B cell (primary cell): ENCODE measurements at regions not wholly inside any gene's neighbourhood (a gene's known extent, or its start where the extent isn't known, plus 50 kb on each side); places are given as distances from the start of the nearest gene placed in this dataset.

Experiments used
- ATAC-seq: fragments of 200-7000 bp; cut with Tn5 transposase; one replicate; pipeline ENCODE4 v1.10.0; 2021; ENCODE audit warnings: low read depth, mild to moderate bottlenecking, moderate number of reproducible peaks, moderate library complexity
- CTCF ChIA-PET: fragments of 350-600 bp; sonication (Branson Sonifier 250); formaldehyde crosslinking; loops from one replicate; lab custom pipeline; 2021; ENCODE audit warnings: antibody characterized with exemption, inconsistent platforms; lab: Charles Lee
- POLR2A ChIA-PET: fragments of 350-600 bp; sonication (Branson Sonifier 250); formaldehyde crosslinking; loops from one replicate; lab custom pipeline; 2021; ENCODE audit warnings: antibody characterized with exemption; lab: Charles Lee
- DNase-seq: peaks from one replicate; pipeline ENCODE4 v3.0.0; 2013
- H2AFZ ChIP-seq: 2 replicates; pipeline ENCODE4 v1.6.1; 2012; ENCODE audit warnings: mild to moderate bottlenecking, low read depth, low read length; ENCODE audit not compliant: insufficient read depth, poor library complexity, severe bottlenecking
- H3K27ac ChIP-seq, 2 donors: 1 replicate in 1 of 2; 2 replicates in 1 of 2; pipeline ENCODE4 v1.5.1; 2012 to 2013; ENCODE audit warnings: low read length in 2 of 2, mild to moderate bottlenecking in 2 of 2, moderate library complexity in 1 of 2
- H3K27me3 ChIP-seq, 4 experiments: fragments of 200-600 bp in 1 of 4; sonication (generic) in 1 of 4; replicated peaks in 1 of 4; 1 replicate in 2 of 4; 2 replicates in 2 of 4; pipeline versions ENCODE4 v1.6.1 to v1.7.0; 2013 to 2016; ENCODE audit warnings: low read length in 3 of 4, mild to moderate bottlenecking in 2 of 4, mixed read lengths in 1 of 4, moderate library complexity in 1 of 4; ENCODE audit not compliant: insufficient read depth in 4 of 4, control insufficient read depth in 3 of 4; ENCODE audit errors: control extremely low read depth in 1 of 4
- H3K36me3 ChIP-seq, 2 experiments: replicated peaks in 1 of 2; 1 replicate in 1 of 2; 2 replicates in 1 of 2; pipeline versions ENCODE4 v1.6.1 to v1.7.1; 2013; ENCODE audit warnings: low read length in 1 of 2; ENCODE audit not compliant: insufficient read depth in 2 of 2, control insufficient read depth in 1 of 2; ENCODE audit errors: control extremely low read depth in 1 of 2, extremely low read depth in 1 of 2
- H3K4me1 ChIP-seq, 2 donors: fragments of 200-600 bp in 1 of 2; sonication (generic) in 1 of 2; 1 replicate in 1 of 2; 2 replicates in 1 of 2; pipeline versions ENCODE4 v1.5.1 to v1.6.1; 2013 to 2017; ENCODE audit warnings: low read length in 2 of 2; ENCODE audit not compliant: control insufficient read depth in 2 of 2, insufficient read depth in 2 of 2
- H3K4me2 ChIP-seq: replicated peaks from 2 replicates; pipeline ENCODE3; 2012; ENCODE audit warnings: mild to moderate bottlenecking, low read depth, low read length; ENCODE audit not compliant: poor library complexity, severe bottlenecking
- H3K4me3 ChIP-seq, 5 experiments: fragments of 200-600 bp in 1 of 5; sonication (generic) in 1 of 5; 1 replicate in 3 of 5; 2 replicates in 2 of 5; pipeline versions ENCODE4 v1.5.1 to v1.7.0; 2011 to 2016; ENCODE audit warnings: low read length in 4 of 5, mild to moderate bottlenecking in 4 of 5, low read depth in 2 of 5, control low read depth in 1 of 5, moderate library complexity in 1 of 5; ENCODE audit not compliant: insufficient read depth in 1 of 5; ENCODE audit errors: control extremely low read depth in 1 of 5, extremely low read depth in 1 of 5
- H3K79me2 ChIP-seq: fragments of 200-600 bp; sonication (generic); one replicate; pipeline ENCODE4 v1.6.0; 2016; ENCODE audit warnings: low read length; ENCODE audit not compliant: control insufficient read depth, insufficient read depth
- H3K9ac ChIP-seq: fragments of 200-600 bp; sonication (generic); 2 replicates; pipeline ENCODE4 v1.6.1; 2017; ENCODE audit warnings: mild to moderate bottlenecking, low read length, moderate library complexity
- H3K9me3 ChIP-seq, 3 donors: one replicate each; pipeline versions ENCODE4 v1.6.1 to v1.7.1; 2013; ENCODE audit warnings: low read length in 2 of 3; ENCODE audit not compliant: control insufficient read depth in 2 of 3, insufficient read depth in 1 of 3; ENCODE audit errors: control extremely low read depth in 1 of 3
- H4K20me1 ChIP-seq: 2 replicates; pipeline ENCODE4 v1.6.0; 2012; ENCODE audit warnings: mild to moderate bottlenecking, low read length; ENCODE audit not compliant: insufficient read depth, control insufficient read depth, poor library complexity, severe bottlenecking
- H3K27ac Mint-ChIP-seq: one replicate; pipeline ENCODE4 v1.8.0; 2021; ENCODE audit warnings: mixed read lengths
- H3K27me3 Mint-ChIP-seq: one replicate; pipeline ENCODE4 v1.8.0; 2021; ENCODE audit warnings: mixed read lengths
- H3K4me1 Mint-ChIP-seq: one replicate; pipeline ENCODE4 v1.8.0; 2021; ENCODE audit warnings: mixed read lengths
- H3K4me3 Mint-ChIP-seq: one replicate; pipeline ENCODE4 v1.8.0; 2021; ENCODE audit warnings: mixed read lengths
- H3K9me3 Mint-ChIP-seq: one replicate; pipeline ENCODE4 v1.8.0; 2022; ENCODE audit warnings: mixed read lengths; ENCODE audit not compliant: insufficient read depth
- EZH2 ChIP-seq: IDR thresholded peaks from 2 replicates; pipeline ENCODE4 v1.6.1; 2012; ENCODE audit warnings: borderline replicate concordance, low read depth, mild to moderate bottlenecking, moderate library complexity, low read length; ENCODE audit not compliant: insufficient read depth, poor library complexity, severe bottlenecking
- WGBS: methylation state at CpG from one replicate; pipeline ENCODE4 v1.1.5; 2013; ENCODE audit warnings: missing lambda C conversion rate; ENCODE audit not compliant: insufficient coverage; 5-methylcytosine and 5-hydroxymethylcytosine counted together
- intact Hi-C: fragments of 100-400 bp; cut with micrococcal nuclease; formaldehyde crosslinking; loops from one replicate; pipeline ENCODE4 v1.10.0; 2022
- TF ChIP-seq, protein P1 (sequence below): fragments of 200-600 bp; IDR thresholded peaks from one replicate; pipeline ENCODE4 v1.8.0; 2022; ENCODE audit warnings: antibody characterized with exemption, mild to moderate bottlenecking

DNA sequence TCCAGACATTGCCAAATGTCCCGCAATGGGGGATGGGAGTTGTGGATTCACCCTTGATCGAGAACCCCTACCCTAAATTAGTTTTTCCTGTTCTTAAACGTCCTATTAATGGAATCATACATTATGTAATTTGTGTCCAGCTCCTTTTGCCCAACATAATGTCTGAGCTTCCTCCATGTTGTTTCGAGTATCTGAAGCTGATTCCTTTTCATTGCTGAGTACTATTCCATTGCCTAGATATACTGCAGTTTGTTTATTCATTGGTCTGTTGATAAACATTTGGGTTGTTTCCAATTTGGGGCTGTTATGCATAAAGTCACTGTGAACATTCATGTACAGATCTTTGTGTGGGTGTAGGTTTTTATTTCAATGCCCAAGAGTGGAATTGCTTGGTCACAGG lies 251.3 kb downstream of the BCOR start:
- no peaks in the 10 kb centered on the region for H3K79me2 ChIP-seq
- no peak overlapping the region for H3K4me2 ChIP-seq
- no peak overlapping the region for H2AFZ ChIP-seq
- H3K9me3 ChIP-seq = no peaks in the 10 kb centered on the region
- TF ChIP-seq, protein P1, sequence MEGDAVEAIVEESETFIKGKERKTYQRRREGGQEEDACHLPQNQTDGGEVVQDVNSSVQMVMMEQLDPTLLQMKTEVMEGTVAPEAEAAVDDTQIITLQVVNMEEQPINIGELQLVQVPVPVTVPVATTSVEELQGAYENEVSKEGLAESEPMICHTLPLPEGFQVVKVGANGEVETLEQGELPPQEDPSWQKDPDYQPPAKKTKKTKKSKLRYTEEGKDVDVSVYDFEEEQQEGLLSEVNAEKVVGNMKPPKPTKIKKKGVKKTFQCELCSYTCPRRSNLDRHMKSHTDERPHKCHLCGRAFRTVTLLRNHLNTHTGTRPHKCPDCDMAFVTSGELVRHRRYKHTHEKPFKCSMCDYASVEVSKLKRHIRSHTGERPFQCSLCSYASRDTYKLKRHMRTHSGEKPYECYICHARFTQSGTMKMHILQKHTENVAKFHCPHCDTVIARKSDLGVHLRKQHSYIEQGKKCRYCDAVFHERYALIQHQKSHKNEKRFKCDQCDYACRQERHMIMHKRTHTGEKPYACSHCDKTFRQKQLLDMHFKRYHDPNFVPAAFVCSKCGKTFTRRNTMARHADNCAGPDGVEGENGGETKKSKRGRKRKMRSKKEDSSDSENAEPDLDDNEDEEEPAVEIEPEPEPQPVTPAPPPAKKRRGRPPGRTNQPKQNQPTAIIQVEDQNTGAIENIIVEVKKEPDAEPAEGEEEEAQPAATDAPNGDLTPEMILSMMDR = no peak
- no peak for TF ChIP-seq EZH2
- no peak overlapping the region for H3K4me3 Mint-ChIP-seq
- no peak overlapping the region for H3K9ac ChIP-seq
- H3K9me3 Mint-ChIP-seq = no peaks in the 10 kb centered on the region
- H3K4me1 Mint-ChIP-seq = no peaks in the 10 kb centered on the region
- no peaks in the 10 kb centered on the region for H3K36me3 ChIP-seq
- no CpG with 5 or more reads among the region's 4 CpGs for WGBS
- intact Hi-C loops = no loop called here
- no peak overlapping the region for H3K27ac Mint-ChIP-seq
- POLR2A ChIA-PET = no interaction called here
- no peaks in the 10 kb centered on the region for H4K20me1 ChIP-seq
- H3K27me3 Mint-ChIP-seq = peaks cover 12% of the 10 kb centered on the region
- CTCF ChIA-PET = interaction anchor here (1.1 kb wide), 1 partner anchor 8 kb away, joined by 3 read pairs; no protein-coding TSS in a partner anchor
- no peak overlapping the region for H3K27ac ChIP-seq
- H3K4me1 ChIP-seq = no peaks in the 10 kb centered on the region
- no peak for ATAC-seq
- no peaks in the 10 kb centered on the region for H3K27me3 ChIP-seq
- H3K4me3 ChIP-seq = no peak overlapping the region
- DNase-seq = no peak

DNA sequence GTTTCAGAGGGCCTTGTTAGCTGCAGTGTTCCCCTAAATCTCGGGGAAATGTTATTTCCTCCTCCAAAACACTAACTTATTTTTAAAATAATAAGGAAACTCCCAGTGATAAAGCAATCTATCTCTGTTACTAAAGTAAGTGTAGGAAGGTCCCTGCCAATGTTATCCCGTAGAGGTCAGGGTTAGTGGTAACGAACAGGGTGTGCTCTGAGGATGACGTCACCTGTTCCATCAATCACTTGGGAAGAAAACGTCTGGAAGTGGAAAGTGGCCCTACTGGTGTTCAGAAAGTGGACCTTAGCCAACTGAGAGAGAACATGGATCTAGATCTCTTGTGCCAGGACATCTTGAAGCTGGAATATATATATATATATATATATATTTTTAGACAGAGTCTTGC lies 249.5 kb downstream of the BCOR start:
- no CpG with 5 or more reads among the region's 5 CpGs for WGBS
- no peak overlapping the region for H3K9ac ChIP-seq
- no peak overlapping the region for H2AFZ ChIP-seq
- no peak overlapping the region for H3K27ac Mint-ChIP-seq
- TF ChIP-seq, protein P1 = no peak
- no peak for TF ChIP-seq EZH2
- H3K4me1 ChIP-seq = no peaks in the 10 kb centered on the region
- H3K4me1 Mint-ChIP-seq = peaks cover 5% of the 10 kb centered on the region
- ChIA-PET CTCF (no interaction called here), POLR2A (no interaction called here)
- no peaks in the 10 kb centered on the region for H3K36me3 ChIP-seq
- H3K27me3 ChIP-seq = no peaks in the 10 kb centered on the region
- no peak overlapping the region for H3K4me3 ChIP-seq
- no peak overlapping the region for H3K27ac ChIP-seq
- no peaks in the 10 kb centered on the region for H3K79me2 ChIP-seq
- H3K9me3 ChIP-seq = no peaks in the 10 kb centered on the region
- intact Hi-C loops = no loop called here
- DNase-seq = no peak
- H4K20me1 ChIP-seq = no peaks in the 10 kb centered on the region
- ATAC-seq = no peak
- H3K4me3 Mint-ChIP-seq = no peak overlapping the region
- peaks cover 8% of the 10 kb centered on the region for H3K27me3 Mint-ChIP-seq
- H3K4me2 ChIP-seq = no peak overlapping the region
- H3K9me3 Mint-ChIP-seq = no peaks in the 10 kb centered on the region
